DOHH2 (cell line): ENCODE measurements at regions not wholly inside any gene's neighbourhood (a gene's known extent, or its start where the extent isn't known, plus 50 kb on each side); places are given as distances from the start of the nearest gene placed in this dataset.

Experiments used
- CTCF ChIP-seq: fragments of 200-600 bp; sonication (generic); IDR thresholded peaks from one replicate; pipeline ENCODE4 v1.5.1; 2014; ENCODE audit warnings: antibody characterized with exemption, mild to moderate bottlenecking, low read depth, low read length; ENCODE audit not compliant: poor library complexity, severe bottlenecking
- EZH2phosphoT487 ChIP-seq: fragments of 200-600 bp; sonication (generic); IDR thresholded peaks from 2 replicates; pipeline ENCODE4 v1.6.1; 2017; ENCODE audit warnings: borderline replicate concordance, mild to moderate bottlenecking, antibody characterized with exemption, low read length, moderate library complexity, mixed read lengths

- TF ChIP-seq CTCF (no peak), EZH2phosphoT487 (no peak)
These were observed 536.3 kb upstream of the ZNF717 start for GRCh38 chr3:76321614-76322013.
